HG03575 (cell line): ENCODE measurements at regions not wholly inside any gene's neighbourhood (a gene's known extent, or its start where the extent isn't known, plus 50 kb on each side); places are given as distances from the start of the nearest gene placed in this dataset.

Experiments
- ATAC-seq: cut with Tn5 transposase; IDR thresholded peaks from one replicate; pipeline ENCODE4 v1.9.1; 2021; ENCODE audit not compliant: unreplicated experiment, insufficient number of reproducible peaks, low FRiP score; ENCODE audit errors: extremely low read depth

DNA sequence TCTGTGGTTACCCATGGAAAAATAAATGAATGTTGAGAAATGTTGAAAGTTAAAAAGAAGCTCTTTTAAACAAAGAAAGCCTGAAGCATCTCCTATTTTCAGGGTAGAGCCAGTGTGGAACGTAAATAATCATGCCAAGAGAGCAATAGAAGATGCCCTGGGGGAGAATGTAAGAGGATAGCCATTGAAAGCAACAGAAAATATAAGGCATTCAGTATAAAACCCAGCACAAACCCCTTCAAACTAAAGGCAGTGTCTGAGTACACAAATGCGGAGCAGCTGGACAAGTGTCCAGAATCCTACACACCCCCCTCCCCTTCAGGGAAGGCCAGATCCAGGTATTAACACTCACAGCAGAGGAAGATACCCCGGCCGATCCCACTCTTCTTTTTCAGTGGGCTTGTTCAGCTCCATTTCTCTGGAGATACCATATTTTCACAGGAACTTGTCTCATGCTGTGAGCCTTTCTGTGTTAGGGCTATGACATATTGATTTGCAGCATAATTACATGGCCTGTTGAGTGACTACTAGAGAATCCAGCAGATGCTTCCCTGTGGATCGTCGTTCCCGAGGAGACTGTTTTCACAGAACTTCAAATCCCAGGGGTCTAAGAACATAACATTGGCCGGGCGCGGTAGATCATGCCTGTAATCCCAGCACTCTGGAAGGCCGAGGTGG is 101.2 kb downstream of the PLK2 start:
- ATAC-seq = no peak

DNA sequence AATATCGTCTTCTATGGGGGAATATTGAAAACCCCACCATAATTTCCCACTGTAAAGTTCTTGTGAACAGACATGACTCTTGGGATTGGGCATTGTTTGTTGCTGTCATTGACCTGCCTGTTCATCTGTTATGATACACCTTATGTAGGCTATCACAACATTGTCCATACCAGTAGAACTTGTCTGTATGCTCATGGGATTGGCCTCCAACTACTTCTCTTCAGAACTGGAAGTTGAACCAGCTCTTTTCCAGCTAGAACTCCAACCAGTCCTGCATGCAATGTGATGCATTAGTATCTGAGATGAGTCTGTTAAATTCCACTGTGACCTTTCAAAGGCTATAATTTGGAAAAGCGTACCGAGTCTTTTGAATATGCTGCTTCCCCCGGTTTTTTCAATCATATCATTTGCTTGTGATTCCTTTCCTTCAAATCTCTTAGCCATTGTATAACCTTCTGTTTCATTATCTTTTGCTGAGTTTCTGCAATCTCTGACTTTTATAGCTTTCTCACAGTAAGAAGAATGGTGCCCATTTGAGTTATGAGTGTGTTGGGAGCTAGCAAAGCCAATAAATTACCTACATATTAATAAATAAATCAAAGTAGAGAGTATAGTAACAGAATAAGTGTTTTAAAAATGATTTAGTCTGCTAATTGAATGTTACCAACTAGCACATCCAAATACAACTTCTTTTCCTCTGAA is 101.9 kb downstream of the PLK2 start:
- no peak for ATAC-seq

DNA sequence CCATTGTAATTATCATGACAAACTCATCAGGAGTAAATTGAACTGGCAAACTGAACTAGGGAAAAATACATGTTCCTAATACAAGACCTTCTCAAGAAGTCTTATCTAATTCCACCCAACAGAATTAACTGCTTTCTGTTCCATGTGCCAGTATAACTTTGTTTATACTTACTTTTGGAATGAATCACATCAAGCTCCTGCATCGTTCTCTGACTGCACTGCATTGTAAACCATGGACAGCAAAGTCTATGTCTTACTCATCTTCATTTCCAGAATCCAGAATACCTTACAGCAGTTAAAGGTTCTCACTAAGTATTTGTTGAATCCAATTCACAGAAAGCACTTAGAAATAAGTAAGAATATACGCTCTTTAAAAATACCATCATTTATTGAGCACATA is 102.8 kb downstream of the PLK2 start:
- ATAC-seq = no peak

DNA sequence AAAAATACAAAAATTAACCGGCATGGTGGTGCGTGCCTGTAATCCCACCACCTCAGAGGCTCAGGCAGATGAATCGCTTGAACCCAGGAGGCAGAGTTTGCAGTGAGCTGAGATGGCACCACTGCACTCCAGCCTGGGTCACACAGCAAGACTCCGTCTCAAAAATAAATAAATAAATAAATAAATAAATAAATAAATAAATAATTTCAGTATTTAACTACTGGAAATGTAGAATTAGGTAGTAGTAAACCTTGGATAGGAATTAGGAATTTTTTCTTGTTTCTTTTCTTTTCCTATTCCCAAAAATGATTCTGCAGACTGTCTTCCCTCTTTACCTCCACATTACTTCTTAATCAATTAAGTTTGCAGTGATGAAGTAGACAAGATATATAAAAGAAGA is 103.2 kb downstream of the PLK2 start:
- ATAC-seq = no peak

DNA sequence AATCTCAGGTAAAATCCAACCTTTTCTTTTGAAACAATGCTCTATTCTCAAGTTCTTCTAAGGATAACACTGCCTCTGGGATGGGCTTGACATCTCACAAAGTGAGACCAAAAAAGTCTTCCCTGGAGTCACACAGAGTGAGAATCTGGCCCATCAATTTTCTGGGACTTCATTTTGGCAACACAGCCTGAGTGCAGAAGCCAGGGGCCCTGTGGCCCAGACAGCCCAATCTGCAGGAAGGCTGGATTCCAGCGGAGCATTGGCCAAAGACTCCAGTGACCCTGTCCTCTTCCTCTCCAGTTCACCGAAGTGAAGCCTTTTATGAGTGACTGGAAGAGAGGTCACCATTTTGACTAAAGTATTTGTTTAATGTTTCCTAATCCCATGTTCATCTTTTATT is 105.1 kb downstream of the PLK2 start:
- ATAC-seq = no peak

DNA sequence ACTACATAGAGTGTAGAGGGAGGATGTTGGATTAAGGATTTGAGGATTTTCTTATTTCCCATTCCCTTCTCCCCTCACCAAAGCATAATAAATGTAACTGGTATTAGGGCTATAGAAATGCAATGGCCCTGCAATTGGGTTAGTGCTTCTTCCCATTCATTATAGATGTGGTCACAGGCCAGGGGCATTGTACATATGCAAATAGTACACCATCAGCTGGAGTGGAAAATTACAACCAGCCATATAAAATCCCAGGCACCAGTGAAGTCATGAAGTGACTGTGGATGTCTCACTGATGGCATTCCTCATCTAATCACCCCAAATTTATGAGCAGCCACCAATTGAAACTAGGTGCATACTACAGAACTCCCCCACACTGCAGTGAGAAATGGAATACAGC is 105.9 kb downstream of the PLK2 start:
- ATAC-seq = no peak

DNA sequence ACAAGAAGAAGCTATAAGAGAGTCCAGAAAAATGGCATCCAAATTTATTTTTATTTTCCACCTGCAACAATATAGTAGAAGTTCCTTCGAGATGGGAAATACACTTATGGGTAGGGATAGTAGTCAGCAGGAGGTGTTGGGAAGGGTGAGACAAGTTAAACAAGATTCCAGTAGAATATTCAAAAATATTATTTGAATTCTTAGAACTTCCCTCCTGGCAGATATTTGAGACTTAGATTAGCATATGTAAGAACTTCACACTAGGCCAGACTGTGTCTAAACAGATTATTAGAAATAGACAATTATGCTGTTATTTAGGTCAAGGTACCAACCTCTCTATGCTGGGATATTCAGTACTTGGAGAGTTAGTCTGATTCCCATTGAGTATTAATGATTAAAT is 108.7 kb downstream of the PLK2 start:
- no peak for ATAC-seq

DNA sequence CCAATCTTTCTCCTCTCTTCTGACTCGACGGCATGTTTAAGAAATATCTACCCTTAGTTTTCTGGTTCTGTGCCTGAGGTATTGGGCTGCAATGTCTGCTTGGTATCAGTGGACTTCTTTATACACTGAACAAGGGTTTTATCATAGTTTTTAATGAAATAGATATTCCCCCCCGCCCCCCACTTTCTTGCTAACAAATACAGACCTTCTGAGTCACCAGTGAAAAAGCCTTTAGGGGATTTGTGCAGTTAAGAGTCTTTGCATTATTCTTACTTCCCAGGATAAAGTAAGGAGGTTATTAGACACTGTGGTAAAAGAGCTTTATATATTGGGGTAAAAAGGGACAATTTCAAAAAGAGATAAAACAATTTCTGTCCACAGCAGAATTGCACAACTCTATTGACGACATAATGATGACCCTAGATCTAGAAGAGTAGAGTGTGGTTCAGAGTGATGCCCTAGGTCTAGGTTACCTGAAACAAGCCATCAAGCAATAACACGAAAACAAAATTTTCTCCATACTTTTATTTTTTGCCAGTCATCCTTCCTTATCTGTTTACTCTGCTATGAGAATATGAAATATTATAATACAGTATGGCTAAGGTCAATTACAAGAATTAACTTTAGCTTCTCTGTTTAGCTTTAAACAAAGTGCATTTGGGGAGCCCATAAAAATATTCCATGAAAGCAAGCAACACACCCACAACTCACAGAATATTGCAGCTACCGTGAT is 110.7 kb downstream of the PLK2 start:
- no peak for ATAC-seq

DNA sequence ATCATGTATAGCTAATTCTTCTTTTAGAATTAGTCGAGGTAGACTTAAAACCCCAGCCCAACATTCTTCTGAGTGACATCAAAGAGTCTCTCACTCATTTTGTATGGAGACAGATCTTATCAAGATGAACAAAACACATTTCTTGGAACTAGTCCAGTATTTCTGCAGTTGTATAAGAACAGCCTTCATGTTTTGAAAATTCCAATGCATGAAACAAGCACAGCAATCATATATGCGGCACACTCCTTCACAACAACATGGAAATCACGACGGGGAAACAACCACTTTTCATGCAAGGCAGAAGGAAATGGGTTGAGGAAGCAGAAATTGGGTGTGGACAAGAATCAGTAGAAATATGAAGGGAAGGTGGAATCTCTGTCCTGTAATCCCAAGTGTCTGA is 113.8 kb downstream of the PLK2 start:
- ATAC-seq = no peak

DNA sequence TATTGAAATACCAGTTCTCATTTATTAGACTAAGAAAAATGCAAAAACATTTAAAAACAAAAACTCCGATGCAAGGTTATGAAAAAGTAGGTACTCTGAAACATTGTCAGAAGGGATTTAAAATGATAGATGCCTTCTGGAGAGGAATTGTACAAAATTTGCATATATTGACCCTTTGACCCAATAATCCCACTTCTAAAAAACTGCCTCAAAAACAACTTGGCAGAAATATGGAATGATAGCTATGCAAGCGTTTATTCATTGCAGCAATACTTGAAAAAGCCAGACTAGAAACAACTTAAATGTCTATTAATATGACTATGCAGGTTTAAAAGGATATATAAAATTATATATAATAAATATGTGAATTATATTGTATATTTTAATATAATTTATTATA is 118.4 kb downstream of the PLK2 start:
- no peak for ATAC-seq

DNA sequence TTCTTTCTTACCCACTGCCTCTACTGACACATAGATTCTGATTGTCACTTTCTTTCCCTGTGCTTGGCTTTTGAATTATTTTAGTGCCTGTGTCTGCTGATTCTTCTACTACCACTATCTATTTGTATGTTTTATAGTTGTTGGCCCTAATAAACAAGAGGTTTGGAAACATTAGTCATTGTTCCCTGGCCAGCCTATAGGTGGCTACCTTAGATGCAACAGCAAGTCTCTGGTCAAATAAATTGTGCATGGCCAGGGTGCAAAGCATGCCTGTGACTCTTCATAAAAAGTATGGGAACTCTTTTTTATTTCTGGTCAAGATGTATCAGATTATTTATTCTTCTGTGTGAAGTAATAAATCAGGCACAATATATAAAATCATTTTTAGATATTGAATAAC is 124.4 kb downstream of the PLK2 start:
- no peak for ATAC-seq

DNA sequence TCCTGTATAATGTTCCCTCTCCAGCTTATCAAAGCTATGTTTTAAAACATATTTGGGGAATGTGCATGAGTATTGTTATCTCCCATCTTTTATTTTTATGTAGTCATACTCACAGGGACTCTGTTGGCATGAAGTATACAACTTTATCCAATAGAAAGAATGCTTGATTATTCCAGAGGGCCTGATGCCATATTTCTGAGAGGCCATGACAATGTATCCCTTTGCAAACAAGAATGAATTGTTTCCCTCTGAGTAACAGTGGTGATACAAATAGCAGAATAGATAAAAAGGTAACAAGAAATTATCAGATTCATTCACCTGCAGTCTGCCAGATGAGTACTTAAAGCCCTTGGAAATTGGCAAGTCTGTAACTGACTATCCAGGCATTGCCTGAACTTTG is 125.9 kb downstream of the PLK2 start:
- no peak for ATAC-seq

DNA sequence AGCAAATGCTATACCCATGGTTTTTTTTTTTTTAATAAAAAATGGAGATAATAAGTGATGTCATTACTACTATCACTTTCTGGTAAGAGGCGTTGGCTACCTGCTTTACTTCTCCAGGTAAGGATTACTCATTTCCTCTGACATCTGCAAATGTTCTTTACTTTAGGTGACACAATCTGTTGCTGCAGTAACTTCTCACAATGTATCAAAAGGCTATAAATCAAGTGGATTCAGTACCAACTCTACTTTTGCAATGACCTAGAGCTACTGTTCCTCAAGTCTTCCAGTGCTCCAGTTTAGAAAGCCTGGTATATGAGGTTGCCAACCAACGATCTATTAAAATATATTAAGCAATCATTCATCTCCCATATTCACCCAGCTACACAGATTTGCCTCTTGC is 129.1 kb downstream of the PLK2 start:
- ATAC-seq = no peak

DNA sequence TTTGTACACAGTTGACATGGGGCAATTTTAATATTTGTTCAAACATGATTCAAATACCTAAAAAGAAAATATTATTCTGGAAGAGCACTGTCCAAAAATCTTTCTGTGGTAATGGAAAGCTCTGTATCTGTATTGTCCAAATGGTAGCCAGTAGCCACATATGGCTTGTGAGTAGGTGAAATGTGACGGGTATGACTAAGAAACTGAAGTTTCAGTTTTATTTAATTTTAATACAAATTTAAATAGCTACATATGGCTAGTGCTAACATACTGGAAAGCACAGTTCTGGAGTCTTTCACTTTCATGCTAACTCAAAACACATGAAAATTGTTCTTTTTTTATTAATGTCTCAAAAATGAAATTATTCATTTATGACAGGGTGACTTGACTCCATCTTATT is 132.6 kb downstream of the PLK2 start:
- ATAC-seq = no peak

DNA sequence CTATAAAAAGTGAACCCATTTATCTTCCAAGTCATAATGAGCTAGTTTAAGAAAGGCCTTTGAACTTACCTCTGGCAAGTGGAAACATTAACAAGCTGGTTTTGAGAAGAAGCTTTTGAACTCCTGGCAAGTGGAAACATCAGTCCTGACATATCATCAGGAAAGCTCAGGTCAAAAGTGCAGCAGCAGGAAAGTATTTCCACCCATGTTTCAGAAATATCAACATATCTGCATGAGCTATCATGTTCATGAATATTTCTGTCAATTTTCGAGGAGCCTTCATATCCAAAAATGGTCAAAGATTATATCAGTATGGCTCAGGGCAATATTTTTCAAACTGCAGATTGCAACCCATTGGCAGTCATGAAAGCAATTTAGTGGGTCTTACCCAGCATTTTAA is 133.9 kb downstream of the PLK2 start:
- ATAC-seq = no peak

DNA sequence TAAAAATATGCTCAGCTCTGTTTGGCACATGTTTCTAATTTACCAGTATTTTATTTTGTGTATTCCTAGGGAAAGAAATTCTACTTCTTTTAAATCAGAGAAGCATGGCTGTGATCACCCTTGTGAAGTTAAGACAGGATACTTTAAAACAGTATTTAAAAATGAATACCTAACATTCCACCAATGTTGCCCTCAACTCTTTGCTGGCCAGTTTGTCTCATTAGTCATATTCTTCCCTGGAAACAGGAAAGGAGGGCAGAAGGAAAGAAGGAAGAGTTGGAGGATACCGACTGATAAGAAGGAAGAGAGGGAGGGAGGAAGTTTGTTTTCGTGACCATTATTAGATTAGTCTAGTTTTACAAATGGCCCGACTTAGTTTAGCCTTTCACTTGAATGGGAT is 137.4 kb downstream of the PLK2 start:
- no peak for ATAC-seq

DNA sequence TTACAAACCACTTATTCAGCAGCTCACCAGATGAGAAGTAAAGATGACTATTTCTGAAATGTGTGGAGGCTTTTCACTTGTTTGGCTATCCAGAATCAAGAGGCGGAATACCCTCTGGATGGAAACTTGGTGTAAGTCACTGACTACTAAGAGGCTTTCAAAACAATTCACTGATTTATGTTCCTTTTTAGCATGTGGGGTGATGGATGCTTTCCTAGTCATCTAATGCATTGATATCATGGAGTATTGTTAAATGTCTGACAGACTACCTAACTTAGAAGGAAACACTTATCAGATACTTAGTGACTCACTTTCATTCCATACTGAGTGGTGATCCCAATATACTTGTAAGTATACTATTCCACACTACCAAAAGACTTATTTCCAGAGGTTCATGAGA is 141.4 kb downstream of the PLK2 start:
- ATAC-seq = no peak

DNA sequence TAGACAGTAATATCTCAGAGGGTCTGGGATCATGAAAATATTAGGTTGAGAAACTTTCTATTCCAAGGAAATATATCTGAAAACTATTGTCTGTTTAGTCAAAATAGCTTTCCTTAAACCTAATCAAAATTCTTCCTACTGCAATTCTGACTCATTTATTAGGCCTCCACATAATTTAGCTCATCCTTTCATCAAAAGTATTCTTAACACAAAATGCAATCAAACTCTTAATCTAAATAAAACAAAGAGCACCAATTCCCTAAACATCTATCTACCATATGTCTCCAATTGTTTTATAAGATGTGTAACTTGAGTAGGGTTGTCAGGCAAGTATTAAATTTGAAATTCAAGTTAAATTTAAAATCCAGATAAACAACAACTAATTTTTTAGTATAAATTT is 142.1 kb downstream of the PLK2 start:
- no peak for ATAC-seq

DNA sequence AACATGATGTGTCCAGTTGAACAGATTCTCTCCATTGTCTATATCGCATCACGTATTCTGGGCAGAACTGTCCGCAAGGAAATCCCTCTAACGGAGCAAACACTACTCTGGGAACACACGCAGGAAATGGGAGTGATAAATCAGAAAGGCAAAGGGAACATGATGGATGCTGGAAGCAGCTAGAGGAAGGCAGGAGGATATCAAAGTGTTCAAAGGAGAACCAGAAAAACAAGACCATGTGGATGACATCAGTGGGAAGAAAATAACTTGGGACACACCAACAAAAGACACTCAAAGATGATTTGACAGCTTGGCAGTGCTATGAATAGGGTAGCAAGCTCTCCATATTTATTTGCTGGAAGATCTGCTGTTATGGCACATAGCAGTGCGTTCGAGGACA is 142.9 kb downstream of the PLK2 start:
- no peak for ATAC-seq

DNA sequence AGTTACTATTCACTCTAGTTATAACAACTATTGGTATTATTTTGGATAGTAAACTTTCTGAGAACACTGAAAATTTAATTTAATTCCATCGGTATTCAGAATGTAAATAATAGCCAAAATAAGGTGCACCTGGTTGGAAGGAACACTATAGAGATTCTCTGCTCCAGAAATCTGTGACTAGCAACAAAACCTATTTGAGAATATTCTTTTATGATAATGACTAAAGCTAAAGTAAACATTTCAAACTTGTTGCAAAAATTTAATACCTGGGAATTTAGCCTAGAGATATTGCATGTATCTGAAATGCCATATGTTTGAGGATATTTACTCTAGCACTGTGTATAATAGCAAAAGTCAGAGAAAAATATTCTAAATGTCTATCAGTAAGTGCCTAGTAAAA is 144.1 kb downstream of the PLK2 start:
- ATAC-seq = no peak
